Effector memory CD4-positive, alpha-beta T cell (primary cell): ENCODE measurements at regions not wholly inside any gene's neighbourhood (a gene's known extent, or its start where the extent isn't known, plus 50 kb on each side); places are given as distances from the start of the nearest gene placed in this dataset.

ENCODE experiments used
- DNase-seq, 3 donors: peaks; one replicate each; pipeline ENCODE4 v3.0.0-alpha.2; 2020
- H3K27ac ChIP-seq: 2 replicates; pipeline ENCODE4 v1.7.0; 2013; ENCODE audit warnings: mild to moderate bottlenecking, low read length, moderate library complexity; ENCODE audit not compliant: insufficient read depth, poor library complexity, severe bottlenecking
- H3K27me3 ChIP-seq: replicated peaks from 2 replicates; pipeline ENCODE4 v1.7.0; 2013; ENCODE audit warnings: mild to moderate bottlenecking, low read length; ENCODE audit not compliant: insufficient read depth, control insufficient read depth, poor library complexity, severe bottlenecking
- H3K36me3 ChIP-seq: 2 replicates; pipeline ENCODE4 v1.7.0; 2013; ENCODE audit warnings: mild to moderate bottlenecking, low read length, moderate library complexity; ENCODE audit not compliant: control insufficient read depth, insufficient read depth
- H3K4me1 ChIP-seq: 2 replicates; pipeline ENCODE4 v1.7.0; 2013; ENCODE audit warnings: low read length, mild to moderate bottlenecking; ENCODE audit not compliant: control insufficient read depth, insufficient read depth, poor library complexity, severe bottlenecking
- H3K4me3 ChIP-seq: 2 replicates; pipeline ENCODE4 v1.7.0; 2013; ENCODE audit warnings: low read length, low read depth, mild to moderate bottlenecking; ENCODE audit not compliant: insufficient read depth, poor library complexity, severe bottlenecking
- H3K9me3 ChIP-seq: 2 replicates; pipeline ENCODE4 v1.7.0; 2013; ENCODE audit warnings: mild to moderate bottlenecking, low read length, moderate library complexity; ENCODE audit not compliant: control insufficient read depth

DNA sequence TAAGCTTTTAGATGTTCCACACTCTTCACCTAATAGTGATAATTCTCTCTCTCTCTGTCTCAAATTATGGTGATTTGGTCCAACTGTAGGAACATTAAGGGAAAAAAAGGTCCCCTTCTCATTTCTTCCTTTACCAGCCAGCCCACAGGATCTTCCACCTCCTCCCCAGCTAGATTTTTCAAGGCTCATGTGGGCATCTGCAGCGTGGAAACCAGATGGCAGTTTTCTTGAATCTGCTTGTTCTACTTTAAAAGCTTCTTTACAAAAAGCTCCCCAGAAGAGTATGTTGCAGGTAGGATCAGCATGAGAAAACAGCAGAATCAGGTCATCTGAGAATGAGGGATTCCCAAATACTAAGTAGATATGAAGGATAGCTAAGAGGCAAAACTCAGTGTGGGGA, 208.6 kb upstream of the PFN2 start:
- Histone ChIP-seq H3K27ac (no peak overlapping the region), H3K36me3 (no peaks in the 10 kb centered on the region), H3K27me3 (no peaks in the 10 kb centered on the region), H3K9me3 (no peaks in the 10 kb centered on the region), H3K4me3 (no peak overlapping the region), H3K4me1 (no peaks in the 10 kb centered on the region)
- no peak for DNase-seq

DNA sequence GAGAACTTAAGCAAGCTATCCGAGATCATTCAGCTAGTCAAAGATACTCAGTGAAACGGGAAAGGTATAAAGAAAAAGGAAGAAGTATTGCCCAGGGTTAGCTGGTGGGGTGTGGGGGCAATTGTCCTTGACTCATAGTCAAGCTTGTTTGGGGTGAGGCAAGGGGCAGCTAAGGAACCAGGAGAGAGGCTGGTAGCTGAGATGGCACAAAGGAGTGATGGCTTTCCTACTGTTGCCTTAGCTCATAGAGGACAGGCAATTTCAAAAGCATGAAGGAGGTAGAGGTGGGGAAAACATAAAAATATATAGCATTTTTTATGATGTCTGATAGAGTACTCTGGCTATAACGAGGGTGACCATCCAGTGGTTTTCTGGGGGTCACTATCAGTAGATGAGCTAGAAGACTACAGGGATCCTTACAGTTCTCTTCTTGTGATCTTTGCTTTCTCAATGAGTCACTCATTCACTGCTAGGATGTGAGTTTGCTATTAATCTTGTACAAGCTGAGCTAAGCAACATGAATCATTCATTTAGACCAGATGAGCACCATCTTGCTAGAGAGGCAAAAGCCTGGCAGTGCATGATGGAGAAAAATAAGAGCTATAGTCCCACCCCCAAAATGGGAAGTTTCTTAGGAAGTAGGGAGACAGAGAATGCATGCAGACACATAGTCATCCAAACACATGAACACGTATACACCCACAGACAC, 207.1 kb upstream of the PFN2 start:
- no peak for DNase-seq
- Histone ChIP-seq H3K9me3 (no peaks in the 10 kb centered on the region), H3K4me1 (no peaks in the 10 kb centered on the region), H3K27ac (no peak overlapping the region), H3K36me3 (no peaks in the 10 kb centered on the region), H3K27me3 (no peaks in the 10 kb centered on the region), H3K4me3 (no peak overlapping the region)

DNA sequence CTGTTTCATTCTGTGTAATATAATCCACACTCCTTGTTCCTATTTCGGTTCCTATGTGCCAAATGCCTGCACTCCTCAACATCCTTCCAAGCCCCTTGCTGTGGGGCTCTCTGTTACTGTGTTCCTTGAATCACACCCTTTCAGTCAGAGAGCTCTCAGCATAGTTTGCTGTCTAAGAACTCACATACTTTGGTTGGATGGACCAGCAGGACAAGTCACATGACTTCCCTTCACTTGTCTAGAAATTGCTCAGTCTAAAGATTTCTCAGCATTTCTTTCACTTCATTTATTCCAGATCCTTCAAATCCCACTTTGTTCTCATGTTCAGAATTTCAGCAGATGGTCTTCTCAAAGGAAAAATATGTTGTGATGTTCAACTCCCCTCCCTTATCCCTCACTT, 203.5 kb upstream of the PFN2 start:
- Histone ChIP-seq H3K27ac (no peak overlapping the region), H3K27me3 (no peaks in the 10 kb centered on the region), H3K36me3 (no peaks in the 10 kb centered on the region), H3K9me3 (no peaks in the 10 kb centered on the region), H3K4me3 (no peak overlapping the region), H3K4me1 (no peaks in the 10 kb centered on the region)
- no peak for DNase-seq

DNA sequence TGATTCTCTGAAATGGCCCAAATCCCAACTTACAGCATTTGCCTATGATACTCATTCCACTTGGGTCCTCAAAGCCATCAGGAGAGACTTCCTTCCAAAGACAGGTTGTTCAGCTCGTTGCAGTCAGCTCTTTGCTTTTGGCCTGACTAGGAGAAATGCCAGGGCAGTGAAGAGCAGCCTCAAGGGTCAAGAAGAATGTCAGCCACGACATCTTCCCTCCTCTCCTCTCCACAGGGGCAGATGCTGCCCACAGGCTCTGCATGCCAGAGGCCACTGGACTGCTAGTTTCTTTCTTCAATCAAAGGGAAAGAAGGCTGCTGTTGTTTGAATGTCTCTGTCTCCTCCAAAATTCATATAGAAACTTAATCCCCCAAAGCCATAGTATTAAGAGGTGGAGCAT, 201.7 kb upstream of the PFN2 start:
- no peaks in the 10 kb centered on the region for H3K4me1 ChIP-seq
- H3K36me3 ChIP-seq: no peaks in the 10 kb centered on the region
- H3K4me3 ChIP-seq: no peak overlapping the region
- no peaks in the 10 kb centered on the region for H3K9me3 ChIP-seq
- no peak overlapping the region for H3K27ac ChIP-seq
- no peak for DNase-seq
- H3K27me3 ChIP-seq: no peaks in the 10 kb centered on the region

DNA sequence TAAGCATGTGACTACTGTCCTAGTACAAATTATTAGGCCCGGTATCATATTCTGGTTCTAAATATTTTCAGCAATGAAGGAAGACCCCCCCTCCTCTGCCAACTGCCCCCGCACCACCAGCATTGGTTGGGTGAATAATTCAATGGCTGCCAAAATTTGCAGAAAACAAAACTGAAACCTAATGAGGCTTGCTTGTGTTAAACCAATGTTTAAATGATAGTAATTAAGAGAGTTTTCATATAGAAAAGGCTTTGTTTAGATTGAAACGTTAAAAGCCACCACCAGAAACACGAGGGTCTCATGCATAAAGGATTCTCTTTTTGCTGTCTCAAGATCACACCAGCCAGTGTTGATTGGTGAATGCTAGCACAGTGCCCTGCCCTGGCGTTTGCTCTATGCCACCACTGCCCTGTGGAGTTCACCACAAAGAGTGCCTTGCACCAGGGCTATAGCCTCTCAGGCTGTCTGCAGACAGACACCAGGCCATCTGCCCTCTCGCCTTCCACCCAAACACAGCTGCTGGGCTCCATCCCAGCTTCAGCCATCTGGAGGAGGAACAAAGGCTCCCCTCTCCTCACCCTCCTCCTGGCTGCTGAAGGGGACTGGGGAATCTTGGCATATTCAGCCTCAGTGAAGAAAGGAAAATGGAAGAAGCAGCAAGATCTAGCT, 200.3 kb upstream of the PFN2 start:
- Histone ChIP-seq H3K27me3 (no peaks in the 10 kb centered on the region), H3K36me3 (no peaks in the 10 kb centered on the region), H3K27ac (no peak overlapping the region), H3K4me3 (no peak overlapping the region), H3K9me3 (no peaks in the 10 kb centered on the region), H3K4me1 (no peaks in the 10 kb centered on the region)
- no peak for DNase-seq

DNA sequence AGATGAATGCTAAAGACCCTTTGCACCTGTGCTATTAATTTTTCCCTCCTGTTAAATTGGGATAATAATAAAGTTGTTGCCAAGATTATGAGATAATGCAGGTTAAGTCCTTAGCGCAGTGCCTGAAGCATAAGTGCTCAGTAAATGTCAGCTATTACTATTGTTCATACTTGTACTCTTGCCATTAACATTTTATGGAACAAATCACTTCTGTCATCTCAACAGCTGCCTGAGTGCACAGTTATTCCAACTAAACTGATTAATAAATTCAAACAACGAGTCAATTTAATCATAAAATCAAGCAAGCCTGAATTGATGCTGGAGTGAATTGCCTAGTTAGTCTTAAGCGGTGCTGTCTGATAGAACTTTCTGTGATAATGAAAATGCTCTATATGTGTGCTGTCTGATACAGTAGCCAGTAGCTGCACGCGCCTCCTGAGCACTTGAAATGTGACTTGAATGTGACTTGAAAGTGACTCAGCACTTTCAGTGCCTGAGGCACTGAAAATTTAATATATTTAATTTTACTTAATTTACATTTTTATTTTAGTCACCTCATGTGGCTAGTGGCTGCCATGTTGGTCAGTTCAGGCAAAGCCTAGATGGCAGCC, 198.7 kb upstream of the PFN2 start:
- Histone ChIP-seq H3K9me3 (no peaks in the 10 kb centered on the region), H3K4me1 (no peaks in the 10 kb centered on the region), H3K27ac (no peak overlapping the region)

DNA sequence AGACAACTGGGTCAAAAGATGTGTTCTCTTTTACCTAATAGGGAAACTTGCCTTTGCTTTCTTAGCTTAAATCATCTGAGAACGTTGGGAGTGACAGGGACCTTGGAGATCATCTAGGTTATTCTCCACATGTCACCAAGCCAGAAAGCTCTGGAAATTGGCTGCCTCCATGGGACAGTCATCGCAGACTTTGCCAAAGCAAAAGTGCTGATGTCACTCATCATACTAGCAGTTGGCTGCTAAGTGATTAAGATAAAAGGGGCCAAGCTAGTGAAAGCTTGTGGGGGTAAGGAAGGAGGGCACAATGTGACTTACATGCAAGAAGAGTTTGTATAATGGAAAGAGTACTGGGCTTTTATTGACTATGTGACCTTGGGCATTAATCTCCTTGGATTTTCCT, 198.0 kb upstream of the PFN2 start:
- no peak overlapping the region for H3K27ac ChIP-seq
- H3K9me3 ChIP-seq: no peaks in the 10 kb centered on the region
- no peak for DNase-seq
- H3K36me3 ChIP-seq: no peaks in the 10 kb centered on the region
- no peaks in the 10 kb centered on the region for H3K4me1 ChIP-seq
- H3K27me3 ChIP-seq: no peaks in the 10 kb centered on the region
- H3K4me3 ChIP-seq: no peak overlapping the region

More for the DNA sequence above, 198.7 kb upstream of the PFN2 start:
- DNase-seq: no peak
- no peaks in the 10 kb centered on the region for H3K36me3 ChIP-seq
- no peaks in the 10 kb centered on the region for H3K27me3 ChIP-seq
- H3K4me3 ChIP-seq: no peak overlapping the region

DNA sequence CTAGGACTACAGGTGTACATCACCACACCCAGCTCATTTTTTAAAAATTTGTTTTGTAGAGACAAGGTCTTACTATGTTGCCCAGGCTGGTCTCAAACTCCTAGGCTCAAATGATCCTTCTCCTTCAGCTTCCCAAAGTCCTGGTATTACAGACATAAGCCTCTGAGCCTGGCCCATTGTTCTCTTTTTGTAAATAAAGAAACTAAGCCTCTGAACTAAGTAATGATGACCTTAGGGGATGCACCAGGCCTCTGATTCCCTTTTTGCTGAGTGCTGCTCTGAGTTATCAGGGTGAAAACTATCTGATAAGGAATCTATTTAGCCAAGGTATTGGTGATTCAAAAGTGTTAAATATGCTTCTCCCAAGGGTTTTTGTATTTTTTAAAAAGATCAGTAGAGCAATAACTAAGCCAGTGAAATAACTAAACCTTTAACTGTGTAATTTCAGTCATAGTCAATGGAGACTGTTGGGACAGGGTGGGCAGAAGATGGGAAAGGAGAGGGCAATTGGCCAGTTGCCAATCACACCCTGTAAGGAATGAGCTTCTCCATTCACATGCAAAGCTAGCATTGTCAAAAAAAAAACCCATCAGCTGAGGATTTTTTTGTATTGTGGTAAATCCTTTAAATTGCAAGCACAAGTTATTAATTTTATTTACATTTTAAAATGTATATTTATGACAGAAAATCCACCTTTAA, 194.8 kb upstream of the PFN2 start:
- H3K36me3 ChIP-seq: no peaks in the 10 kb centered on the region
- no peaks in the 10 kb centered on the region for H3K27me3 ChIP-seq
- no peak overlapping the region for H3K4me3 ChIP-seq
- no peaks in the 10 kb centered on the region for H3K9me3 ChIP-seq
- no peaks in the 10 kb centered on the region for H3K4me1 ChIP-seq
- no peak for DNase-seq
- H3K27ac ChIP-seq: no peak overlapping the region

DNA sequence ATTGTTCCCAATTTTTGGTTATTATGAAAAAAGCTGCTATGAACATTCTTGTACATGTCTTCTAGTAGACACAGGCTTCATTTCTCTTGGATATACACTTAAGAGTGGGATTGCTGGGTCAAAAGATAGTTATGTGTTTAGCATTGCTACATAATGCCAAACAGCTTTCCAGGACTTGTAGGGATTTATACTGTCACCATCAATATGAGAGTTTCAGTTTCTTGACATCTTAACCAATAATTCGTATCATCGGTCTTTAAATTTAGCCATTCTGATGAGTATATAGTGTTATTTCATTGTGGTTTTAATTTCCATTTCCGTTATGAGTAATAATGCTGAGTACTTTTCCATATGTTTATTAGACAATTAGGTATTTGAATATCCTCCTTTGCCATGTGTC, 190.3 kb upstream of the PFN2 start:
- no peaks in the 10 kb centered on the region for H3K36me3 ChIP-seq
- DNase-seq: no peak
- no peaks in the 10 kb centered on the region for H3K27me3 ChIP-seq
- H3K4me1 ChIP-seq: no peaks in the 10 kb centered on the region
- H3K9me3 ChIP-seq: no peaks in the 10 kb centered on the region
- H3K4me3 ChIP-seq: no peak overlapping the region
- no peak overlapping the region for H3K27ac ChIP-seq
